NB4 (cell line): ENCODE measurements at regions not wholly inside any gene's neighbourhood (a gene's known extent, or its start where the extent isn't known, plus 50 kb on each side); places are given as distances from the start of the nearest gene placed in this dataset.

Experiments used
- DNase-seq: peaks from one replicate; pipeline ENCODE4 v3.0.0; 2010; ENCODE audit warnings: low read depth
- H3K4me3 ChIP-seq: one replicate; pipeline ENCODE4 v1.5.1; 2011; ENCODE audit warnings: mild to moderate bottlenecking, low read depth, low read length, moderate library complexity
- MYC ChIP-seq: IDR thresholded peaks from 2 replicates; pipeline ENCODE4 v1.6.1; 2011; ENCODE audit warnings: low read depth, low read length
- POLR2A ChIP-seq: IDR thresholded peaks from 2 replicates; pipeline ENCODE4 v1.6.1; 2011; ENCODE audit warnings: mild to moderate bottlenecking; ENCODE audit not compliant: insufficient read length; ENCODE audit errors: extremely low read depth
- TF ChIP-seq, protein P1 (sequence below): IDR thresholded peaks from 2 replicates; pipeline ENCODE4 v1.6.1; 2011; ENCODE audit warnings: low read depth, low read length
- TF ChIP-seq, protein P2 (sequence below): IDR thresholded peaks from one replicate; pipeline ENCODE4 v1.5.1; 2012; ENCODE audit warnings: low read depth, low read length

DNA sequence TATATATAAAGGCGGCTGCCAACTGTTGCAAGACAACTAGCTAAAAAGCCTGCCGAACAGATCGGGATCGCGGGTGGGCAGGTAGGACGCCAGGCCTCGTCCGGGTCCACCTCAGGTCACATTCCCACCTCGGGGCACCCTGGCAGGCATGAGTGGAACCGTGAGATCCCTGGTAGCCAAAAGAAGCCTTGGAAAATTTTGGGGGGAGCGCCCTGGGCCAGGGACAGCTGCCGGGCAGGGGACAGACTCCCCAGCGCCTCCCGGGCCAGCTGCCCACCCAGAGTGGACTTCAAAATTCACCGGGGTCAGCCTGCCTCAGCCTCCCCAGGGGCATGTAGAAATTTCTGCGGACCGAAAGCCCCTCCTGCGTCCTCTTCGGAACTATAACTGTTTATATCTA is 760.9 kb downstream of the KCNJ18 start:
- DNase-seq, result no peak
- TF ChIP-seq, protein P1, sequence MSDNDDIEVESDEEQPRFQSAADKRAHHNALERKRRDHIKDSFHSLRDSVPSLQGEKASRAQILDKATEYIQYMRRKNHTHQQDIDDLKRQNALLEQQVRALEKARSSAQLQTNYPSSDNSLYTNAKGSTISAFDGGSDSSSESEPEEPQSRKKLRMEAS, result no peak
- TF ChIP-seq POLR2A, result no peak
- H3K4me3 ChIP-seq, result no peak overlapping the region

DNA sequence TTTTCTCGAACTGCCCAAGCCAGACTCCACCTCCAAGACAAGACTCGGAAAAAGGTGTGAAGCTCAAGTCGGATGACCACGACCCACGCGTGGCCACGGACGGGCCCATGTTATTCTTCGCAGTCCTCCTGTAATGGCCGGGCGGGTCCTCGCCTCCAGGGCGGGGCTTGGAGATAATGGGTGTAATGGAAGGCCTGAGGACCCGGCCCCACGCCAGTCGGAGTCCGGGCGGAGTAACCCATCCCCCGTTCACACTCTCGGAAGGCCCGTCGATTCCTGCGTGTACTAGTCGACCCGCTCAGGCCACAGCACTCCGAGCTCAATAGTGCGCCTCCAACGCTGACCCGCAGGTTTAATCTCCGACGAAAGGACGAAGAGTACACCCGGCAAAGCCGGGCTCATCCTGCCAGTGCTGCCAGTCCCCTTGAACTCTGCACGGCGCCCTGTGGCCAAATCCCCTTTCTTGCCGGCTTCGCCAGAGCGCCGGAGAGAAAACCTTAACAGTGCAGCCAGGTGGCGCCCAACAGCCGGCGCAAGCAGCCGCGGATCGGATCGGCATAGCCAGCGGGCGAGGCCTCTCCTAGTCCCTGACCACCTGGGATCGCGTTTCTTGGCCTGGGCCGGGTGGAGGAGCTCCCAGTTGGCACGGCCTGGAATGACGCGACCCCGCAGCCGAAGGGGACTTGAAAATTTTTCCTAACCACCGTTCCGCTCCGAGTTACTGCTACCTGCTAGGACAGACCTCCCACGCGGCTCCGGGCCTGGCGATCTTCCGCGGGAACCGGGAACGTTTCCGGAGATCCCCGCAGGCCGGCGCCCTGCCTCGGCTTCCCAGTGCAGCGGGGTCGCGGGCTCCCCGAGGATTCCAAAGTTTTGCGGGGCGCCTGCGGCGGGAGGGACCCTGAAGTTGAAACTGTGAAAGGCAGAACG is 762.0 kb downstream of the KCNJ18 start:
- H3K4me3 ChIP-seq, result no peak overlapping the region
- TF ChIP-seq POLR2A (no peak), MYC (no peak)
- TF ChIP-seq, protein P2, sequence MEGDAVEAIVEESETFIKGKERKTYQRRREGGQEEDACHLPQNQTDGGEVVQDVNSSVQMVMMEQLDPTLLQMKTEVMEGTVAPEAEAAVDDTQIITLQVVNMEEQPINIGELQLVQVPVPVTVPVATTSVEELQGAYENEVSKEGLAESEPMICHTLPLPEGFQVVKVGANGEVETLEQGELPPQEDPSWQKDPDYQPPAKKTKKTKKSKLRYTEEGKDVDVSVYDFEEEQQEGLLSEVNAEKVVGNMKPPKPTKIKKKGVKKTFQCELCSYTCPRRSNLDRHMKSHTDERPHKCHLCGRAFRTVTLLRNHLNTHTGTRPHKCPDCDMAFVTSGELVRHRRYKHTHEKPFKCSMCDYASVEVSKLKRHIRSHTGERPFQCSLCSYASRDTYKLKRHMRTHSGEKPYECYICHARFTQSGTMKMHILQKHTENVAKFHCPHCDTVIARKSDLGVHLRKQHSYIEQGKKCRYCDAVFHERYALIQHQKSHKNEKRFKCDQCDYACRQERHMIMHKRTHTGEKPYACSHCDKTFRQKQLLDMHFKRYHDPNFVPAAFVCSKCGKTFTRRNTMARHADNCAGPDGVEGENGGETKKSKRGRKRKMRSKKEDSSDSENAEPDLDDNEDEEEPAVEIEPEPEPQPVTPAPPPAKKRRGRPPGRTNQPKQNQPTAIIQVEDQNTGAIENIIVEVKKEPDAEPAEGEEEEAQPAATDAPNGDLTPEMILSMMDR, result no peak
- TF ChIP-seq, protein P1, result no peak
- no peak for DNase-seq

DNA sequence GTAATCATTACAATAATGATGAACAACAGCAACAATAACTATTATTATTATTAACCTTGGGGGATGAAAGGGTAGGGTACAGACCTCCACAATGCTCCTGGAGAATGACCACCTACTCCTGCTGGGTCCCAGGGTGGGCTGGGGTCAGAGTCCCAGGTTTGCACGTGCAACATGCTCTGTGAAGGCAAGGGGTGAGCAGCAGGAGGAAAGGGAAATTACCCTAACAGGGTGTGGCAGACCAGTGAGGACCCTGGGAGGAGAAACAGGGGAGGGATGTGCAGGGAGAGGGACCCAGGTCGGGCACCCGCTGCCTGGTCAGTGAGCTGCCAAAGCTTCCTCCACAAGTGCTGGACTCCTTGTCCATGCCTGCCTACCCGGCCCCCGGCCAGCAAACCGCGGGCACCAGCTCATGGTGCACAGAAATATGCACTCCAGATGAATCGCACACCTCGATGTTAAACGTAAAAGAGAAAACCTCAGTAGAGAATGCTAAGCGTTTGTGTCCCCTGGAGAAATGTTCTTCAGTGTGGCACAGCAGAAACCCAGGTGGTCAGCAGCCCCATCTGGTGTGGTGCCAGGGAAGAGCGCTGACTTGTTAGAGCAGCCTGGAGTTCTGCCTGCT is 767.1 kb downstream of the KCNJ18 start:
- no peak for DNase-seq
- no peak for TF ChIP-seq MYC
- TF ChIP-seq, protein P1, result no peak
- TF ChIP-seq, protein P2, result no peak
- no peak for TF ChIP-seq POLR2A
- H3K4me3 ChIP-seq, result no peak overlapping the region

DNA sequence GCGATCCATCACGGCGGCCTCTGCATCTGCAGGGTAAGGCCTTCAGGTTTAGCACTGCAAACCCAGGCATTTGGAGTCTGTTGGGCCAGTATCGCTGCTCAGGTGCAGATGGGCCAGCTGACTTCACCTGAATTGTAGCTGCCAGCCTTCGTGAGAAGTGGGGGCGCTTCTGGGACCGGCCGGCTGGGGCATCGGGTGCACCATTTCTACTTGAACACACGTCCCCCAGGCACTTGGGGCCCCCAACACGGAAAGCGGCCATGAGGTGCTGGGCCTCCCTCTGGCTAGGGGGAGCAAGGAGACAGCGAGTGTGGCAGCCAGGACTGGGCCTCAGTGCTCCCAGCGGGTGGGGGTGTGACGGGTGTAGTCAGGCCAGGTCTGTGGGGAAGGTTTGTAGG is 767.6 kb downstream of the KCNJ18 start:
- H3K4me3 ChIP-seq, result no peak overlapping the region
- TF ChIP-seq, protein P1, result no peak
- DNase-seq, result no peak

DNA sequence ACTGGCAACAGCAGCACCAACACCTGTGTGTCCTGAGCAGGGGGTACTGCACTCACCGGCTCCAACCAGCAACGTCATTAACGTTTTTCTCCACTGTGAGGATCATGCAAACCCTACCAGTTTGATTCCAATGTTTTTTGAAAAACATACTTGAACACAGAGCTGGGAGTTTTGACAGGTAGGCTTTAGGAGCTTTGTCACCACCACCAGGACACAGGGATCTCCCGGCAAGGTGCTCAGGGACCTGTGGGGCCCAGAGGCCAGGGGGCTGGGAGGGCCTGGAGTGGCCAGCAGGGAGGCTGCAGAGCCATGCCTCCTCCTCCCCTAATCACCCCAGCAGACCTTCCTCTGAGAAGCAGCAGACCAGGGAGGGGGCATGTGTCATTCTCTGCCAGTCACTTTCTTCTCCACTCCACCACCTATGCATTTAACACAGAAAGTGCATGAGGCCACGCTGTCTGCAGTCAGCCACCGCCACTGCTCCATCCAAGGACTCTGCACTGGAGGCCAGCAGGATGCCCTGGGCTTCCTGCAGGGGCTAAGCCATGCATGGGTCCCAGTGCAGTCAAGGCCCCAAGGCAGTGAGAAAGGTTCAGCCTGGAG is 768.2 kb downstream of the KCNJ18 start:
- DNase-seq, result no peak
- no peak overlapping the region for H3K4me3 ChIP-seq
- TF ChIP-seq, protein P1, result no peak
- no peak for TF ChIP-seq MYC
- TF ChIP-seq, protein P2, result no peak
- no peak for TF ChIP-seq POLR2A

DNA sequence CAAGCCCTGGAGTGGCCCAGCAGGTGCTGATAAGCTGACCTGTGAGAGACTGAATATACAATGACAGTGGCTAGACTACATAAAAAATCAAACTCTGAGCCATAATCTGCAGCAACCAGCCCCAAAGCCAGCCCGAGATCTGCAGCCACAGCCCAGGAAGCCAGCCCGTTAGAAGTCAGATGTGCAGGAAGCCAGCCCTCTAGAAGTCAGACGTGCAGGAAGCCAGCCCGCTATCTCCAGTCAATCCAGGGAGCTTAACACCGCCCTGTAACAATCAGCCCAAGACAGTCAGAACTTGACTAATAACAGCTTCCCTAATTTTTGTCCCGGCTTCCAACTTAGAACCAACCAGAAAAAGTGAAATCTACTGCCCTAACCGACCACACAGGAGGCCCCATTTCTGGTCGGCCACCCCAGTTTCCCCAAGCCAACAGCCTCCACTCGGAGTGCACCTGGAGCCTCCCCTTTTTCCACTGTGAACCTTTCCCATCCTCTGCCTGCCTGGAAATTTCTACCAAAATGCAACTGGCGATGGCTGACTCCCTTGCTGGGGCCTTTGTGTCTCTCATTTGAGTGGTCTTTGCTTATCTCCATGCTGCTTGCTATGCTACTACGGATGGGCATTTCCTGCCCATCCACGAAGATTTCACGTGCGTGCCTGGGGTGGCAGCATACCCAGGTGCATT is 769.3 kb downstream of the KCNJ18 start:
- TF ChIP-seq MYC (no peak), POLR2A (no peak)
- TF ChIP-seq, protein P2, result no peak
- TF ChIP-seq, protein P1, result no peak

More for the DNA sequence above, 769.3 kb downstream of the KCNJ18 start:
- no peak for DNase-seq
- H3K4me3 ChIP-seq, result no peak overlapping the region
